GM21737 (cell line): ENCODE measurements at regions not wholly inside any gene's neighbourhood (a gene's known extent, or its start where the extent isn't known, plus 50 kb on each side); places are given as distances from the start of the nearest gene placed in this dataset.
"Not testable (repeated sequence)": the region's sequence is repeated elsewhere in the genome, so short reads cannot be mapped to it uniquely, and the experiment has no call there.

Experiments used
- ATAC-seq: cut with Tn5 transposase; IDR thresholded peaks from one replicate; pipeline ENCODE4 v1.9.1; 2021; ENCODE audit warnings: mild to moderate bottlenecking, moderate library complexity; ENCODE audit not compliant: unreplicated experiment

DNA sequence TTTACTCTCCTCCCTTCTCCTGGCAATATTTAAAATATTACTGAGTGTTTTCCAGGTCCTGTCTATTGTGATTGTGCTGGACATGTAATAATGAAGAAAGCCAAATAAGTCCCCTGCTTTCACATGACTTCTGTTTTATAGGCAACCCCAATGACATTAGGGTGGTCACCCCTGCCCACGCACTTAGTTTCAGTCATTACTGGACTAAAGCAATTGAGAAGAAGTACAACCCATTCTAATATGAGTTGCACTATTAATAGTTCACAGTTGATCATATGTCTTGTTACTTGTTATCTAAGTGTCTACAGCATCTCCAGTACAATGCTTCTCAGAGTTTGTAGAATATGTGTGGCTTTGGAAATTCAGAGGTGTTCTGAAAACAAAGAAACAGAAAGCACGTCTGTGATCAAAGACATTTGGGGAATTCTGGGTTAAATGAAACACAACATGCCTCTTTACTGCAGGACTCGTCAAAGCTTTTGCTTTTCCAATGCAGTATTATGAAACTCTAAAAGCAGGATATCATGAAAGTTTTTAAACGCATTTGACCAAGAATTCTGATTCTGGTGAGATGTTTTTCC lies 789.5 kb downstream of the DHX35 start:
- ATAC-seq, result no peak

DNA sequence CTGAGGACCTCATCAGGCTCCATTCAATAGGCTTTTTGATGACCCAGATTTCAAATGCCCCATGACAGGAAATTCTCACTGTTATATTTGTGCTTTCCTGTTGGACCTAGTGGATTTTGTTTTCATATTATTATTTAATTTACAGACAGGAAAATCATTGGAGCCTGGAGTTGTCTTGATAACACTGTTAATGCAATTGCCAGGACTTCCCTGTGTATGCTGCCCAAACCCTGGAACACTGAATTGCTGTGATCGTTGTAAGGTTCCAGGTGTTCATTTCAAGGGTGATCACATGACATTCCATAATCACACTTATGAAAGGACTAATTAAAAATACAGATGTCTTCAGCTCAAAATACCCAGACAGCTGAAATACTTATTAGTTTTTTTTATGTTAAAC lies 783.2 kb downstream of the DHX35 start:
- ATAC-seq, result no peak

DNA sequence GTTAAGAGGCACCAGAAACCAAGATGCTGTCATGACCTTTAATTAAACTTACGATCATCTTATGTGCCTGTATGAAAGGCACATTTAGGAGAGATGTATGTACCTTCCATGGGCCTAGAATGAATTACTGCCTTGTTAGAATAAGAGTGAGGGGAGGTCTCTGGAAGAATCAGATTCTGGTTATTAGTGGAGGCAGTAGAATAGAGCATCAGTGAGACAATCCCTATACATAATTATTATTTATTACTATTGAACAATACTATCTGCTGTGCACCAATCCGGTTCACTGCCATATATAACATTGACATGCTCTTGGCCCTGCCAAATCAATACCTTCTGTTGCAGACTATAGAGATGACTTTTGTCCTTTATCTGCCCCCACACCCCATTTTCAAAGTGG lies 776.5 kb downstream of the DHX35 start:
- no peak for ATAC-seq

DNA sequence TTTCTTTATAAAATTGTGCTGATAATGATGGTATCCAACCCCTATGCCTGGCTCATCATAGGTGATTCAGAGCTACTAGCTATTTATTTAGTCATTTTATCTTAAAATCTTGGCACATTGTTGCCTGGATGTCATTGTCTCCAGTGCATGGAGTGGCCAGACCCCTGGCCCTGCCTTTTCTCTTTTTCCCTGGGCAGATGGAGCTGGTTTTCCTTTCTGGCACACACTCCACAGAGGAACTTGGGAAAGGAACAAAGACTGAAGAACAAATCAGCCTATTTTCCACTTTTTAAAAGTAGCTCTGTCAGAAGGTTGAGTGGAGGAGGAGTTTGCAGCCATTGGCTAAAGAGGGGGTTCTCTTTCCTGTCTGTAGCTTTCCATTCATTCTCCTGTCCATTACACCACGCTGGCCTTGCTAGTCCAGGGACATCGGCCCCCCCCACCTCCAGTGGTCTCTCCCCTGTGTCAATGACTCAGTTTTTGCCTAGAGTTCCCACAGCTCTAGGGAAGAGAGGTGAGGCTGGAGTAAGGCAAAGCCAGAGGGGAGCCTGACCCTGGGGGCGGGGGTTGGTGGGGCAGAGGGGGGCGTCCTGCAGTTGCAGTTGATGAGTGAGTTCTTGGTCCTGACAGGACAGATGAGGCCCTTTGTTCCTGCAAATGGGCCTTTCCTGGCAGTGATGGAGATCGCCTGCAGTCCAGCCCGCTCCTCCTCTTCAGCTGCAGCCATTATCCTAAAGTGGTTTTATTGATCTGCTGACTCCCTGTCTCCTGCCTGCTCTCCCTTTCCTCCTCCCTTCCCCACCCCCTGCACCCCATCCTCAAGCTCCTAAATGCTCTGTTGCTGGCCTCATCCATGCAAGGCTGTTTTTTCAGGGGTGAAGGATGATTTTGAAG lies 774.5 kb downstream of the DHX35 start:
- no peak for ATAC-seq

DNA sequence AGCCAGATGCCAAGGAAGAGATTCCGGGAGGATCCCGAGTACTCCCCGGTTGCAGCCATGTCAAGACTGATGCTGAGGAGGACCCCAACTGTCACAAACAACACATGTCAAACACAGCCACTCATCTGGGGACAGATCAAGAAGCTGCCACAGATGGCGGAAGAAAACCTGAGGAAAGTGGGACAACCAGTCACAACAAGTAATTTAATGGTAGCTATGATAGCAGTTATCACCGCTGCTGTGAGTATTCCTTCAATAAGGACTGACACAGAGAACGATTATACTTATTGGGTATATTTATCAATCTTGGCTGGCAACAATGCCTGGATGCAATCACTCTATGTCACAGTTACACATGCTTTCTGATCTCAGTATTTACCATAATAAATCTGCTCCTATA lies 763.4 kb downstream of the DHX35 start:
- not testable (repeated sequence) for ATAC-seq

DNA sequence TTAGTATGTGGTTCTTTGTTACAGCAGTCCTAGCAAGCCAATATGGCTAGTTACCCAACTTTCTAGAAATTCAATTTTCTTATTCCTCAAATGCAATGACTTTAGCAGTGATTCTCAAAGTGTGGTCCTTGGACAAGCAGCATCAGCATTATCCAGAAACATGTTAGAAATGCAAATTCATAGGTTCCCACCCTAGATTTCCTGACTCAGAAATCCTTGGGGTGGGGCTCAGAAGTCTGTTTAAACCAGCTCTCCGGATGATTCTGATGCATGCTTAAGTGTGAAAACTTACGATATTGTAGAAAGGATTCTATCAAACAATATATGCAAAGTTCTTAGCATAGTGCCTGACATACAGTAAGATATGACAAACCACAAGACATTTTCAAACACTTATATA lies 757.1 kb downstream of the DHX35 start:
- ATAC-seq, result no peak

DNA sequence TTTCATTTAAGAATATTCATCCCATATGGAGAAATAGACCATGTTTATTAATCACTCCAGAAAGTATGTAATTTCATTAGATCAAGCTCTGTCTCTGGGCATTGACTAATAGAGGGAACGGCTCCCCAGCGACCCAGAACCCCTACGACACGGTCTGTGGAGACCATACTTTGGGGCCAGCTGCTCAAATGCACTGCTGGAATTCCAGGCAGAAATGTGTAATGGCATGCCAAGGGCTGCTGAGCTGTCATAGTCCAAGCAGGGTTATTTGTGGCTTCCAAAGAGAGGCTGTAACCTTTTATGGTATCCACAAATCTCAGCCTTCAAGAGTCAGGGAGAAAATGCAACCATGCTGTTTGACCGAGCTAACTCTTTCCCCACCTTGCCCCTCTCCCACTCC lies 755.8 kb downstream of the DHX35 start:
- no peak for ATAC-seq

- ATAC-seq, result no peak
Observed at GRCh38 chr20:39716796-39717341, 754.7 kb downstream of the DHX35 start.

DNA sequence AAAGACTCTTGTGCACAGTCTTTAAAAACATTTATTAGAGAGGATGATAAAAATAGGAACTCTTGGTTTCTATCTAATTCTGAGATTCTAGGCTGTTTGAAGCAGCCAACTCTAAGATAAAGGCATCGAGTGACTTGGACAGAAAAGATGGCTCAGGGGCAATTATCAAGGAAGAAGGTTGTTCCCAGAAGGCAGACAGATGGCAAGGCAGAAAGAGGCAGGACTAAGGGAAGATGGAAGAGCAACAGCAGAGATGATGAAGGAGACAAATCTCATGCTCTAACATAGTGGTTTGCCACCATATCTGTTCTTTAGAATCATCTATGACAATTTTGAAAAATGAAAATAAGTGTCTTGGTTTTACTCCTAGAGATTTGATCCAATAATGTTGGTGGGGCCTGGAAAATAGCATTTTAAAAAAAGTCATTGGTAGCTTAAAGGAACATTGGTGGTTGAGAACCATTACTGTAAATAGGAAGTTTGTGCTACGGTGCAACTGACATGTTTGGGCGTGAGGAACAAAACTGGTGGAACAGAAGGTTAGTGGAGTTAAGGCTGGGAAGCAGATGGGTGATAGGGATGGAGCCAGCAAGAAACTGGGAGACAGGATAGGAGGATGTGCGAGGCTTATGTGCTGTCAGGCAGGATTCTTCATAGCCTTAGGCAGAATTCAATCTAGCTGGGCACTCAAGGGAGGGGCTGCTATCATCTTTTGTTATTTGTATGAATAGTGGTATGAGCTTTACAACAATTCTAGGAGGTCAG lies 751.1 kb downstream of the DHX35 start:
- ATAC-seq, result no peak

DNA sequence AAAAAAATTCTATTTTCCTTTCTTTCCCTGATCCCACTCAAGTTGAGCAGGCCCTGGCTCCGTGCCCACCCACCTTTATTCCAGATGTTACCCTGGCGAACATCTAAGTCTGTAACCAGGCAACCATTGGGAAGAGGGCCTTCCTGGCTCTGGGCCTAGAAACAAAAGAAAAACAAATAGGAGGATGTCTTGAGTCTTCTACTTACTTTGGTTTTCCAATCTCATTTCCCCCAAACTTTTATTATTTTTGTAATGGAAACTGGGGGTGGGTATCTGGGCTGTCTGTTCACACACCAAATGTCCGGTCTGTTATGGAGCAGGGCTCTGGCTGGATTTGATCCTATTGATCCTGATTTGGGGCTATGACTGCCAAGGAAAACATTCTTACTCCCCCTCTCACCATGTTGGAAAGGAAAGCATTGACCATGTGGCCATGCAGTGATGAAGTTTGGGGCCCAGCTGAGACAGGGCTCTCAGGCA lies 744.1 kb downstream of the DHX35 start:
- ATAC-seq, result no peak

- no peak for ATAC-seq
Observed at GRCh38 chr20:39705032-39705431, 742.9 kb downstream of the DHX35 start.

DNA sequence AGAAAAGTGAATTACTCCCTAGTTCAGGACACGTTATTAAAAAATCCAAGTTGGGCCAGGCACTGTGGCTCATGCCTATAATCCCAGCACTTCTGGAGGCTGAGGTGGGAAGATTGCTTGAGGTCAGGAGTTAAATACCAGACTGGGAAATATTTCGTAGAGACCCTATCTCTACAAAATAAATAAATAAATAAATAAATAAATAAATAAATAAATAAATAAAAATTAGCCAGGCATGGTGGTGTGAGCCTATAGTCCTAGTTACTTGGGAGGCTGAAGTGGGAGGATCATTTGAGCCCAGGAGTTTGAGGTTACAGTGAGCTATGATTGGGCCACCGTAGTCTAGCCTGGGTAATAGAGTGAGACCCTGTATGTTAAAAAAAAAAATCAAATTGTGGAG lies 741.2 kb downstream of the DHX35 start:
- not testable (repeated sequence) for ATAC-seq

GRCh38 chr20:39702701-39703349 lies 740.7 kb downstream of the DHX35 start:
- ATAC-seq, result no peak

GRCh38 chr20:39700528-39700927 lies 738.4 kb downstream of the DHX35 start:
- ATAC-seq, result no peak

GRCh38 chr20:39699166-39699725 lies 737.1 kb downstream of the DHX35 start:
- no peak for ATAC-seq

DNA sequence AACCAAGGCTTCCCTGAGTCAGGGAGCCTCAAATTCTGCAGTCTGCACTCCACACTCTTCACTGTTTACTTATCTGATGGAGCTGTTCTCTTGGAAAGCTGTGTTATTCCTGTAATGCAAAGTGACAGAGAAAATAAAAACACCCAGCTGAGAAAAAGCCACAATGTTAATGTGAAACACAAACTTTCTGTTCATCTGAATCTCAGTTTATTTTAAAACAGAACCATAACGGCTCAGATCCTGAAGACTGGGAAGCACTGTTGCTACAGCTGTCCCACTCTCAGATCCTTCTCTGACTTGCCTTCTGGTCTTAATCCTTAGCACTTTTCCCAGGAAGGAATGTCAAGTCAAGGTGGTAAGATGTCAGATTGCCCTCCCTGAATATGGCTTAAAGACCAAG lies 736.6 kb downstream of the DHX35 start:
- ATAC-seq, result no peak

- ATAC-seq, result no peak
Observed at GRCh38 chr20:39691151-39691862, 729.2 kb downstream of the DHX35 start.

- no peak for ATAC-seq
Observed at GRCh38 chr20:39676857-39677391, 714.8 kb downstream of the DHX35 start.

DNA sequence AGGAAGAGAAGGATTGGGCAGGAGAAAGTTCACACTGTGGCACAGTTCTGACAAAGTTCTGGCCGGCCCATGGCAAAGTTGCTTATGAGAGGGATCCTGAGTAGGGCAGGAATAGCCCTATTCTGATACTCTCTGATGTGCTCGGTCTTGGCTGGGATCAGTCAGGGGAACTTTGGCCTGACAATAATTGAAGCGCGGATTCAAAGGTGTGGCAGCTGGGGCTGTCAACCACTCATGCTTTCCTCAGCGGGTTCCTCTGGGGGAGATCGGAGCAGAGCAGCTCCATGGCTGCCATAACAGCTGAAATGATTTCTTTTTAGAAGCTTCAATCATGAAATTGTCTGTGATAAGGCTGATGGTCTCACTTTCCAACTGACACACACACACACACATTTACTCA lies 714.1 kb downstream of the DHX35 start:
- no peak for ATAC-seq

GRCh38 chr20:39674842-39675241 lies 712.7 kb downstream of the DHX35 start:
- no peak for ATAC-seq
